ENCODE measurements at regions not wholly inside any gene's neighbourhood (a gene's known extent, or its start where the extent isn't known, plus 50 kb on each side); places are given as distances from the start of the nearest gene placed in this dataset.

GRCh38 chr9:115845648-115846312 lies 307.8 kb upstream of the PAPPA start:
- TF ChIP-seq POLR2A (IDR thresholded peaks at IDR 0.05; ENCODE audit: insufficient read depth in 1 of 2, low read depth in 2 of 2, low read length in 2 of 2) = no peak
- TF ChIP-seq NFIC (IDR thresholded peaks at IDR 0.05; ENCODE audit: low read length) = no peak
- TF ChIP-seq ZBTB33 (CRISPR knock-in tag; IDR thresholded peaks at IDR 0.05) = no peak
- no peak for TF ChIP-seq ESRRA (CRISPR knock-in tag; IDR thresholded peaks at IDR 0.05; ENCODE audit: low read depth)
- TF ChIP-seq ZFX (CRISPR knock-in tag; IDR thresholded peaks at IDR 0.05; ENCODE audit: low read depth) = no peak
- no peak for TF ChIP-seq SP4 (CRISPR knock-in tag; IDR thresholded peaks at IDR 0.05)
- TF ChIP-seq ZNF639 (CRISPR knock-in tag; conservative IDR thresholded peaks at IDR 0.05) = no peak
- no peak for TF ChIP-seq TAF1 (CRISPR knock-in tag; IDR thresholded peaks at IDR 0.05)
- no peak for TF ChIP-seq SUZ12 (IDR thresholded peaks at IDR 0.05; ENCODE audit: low read depth, low read length)
- no peak for TF ChIP-seq ZHX1 (CRISPR knock-in tag; IDR thresholded peaks at IDR 0.05; ENCODE audit: low read depth)
- TF ChIP-seq ZBTB38 (CRISPR knock-in tag; IDR thresholded peaks at IDR 0.05) = no peak
- no peak for TF ChIP-seq ETS1 (CRISPR knock-in tag; IDR thresholded peaks at IDR 0.05)
